GOT3 (cell line): ENCODE measurements at regions not wholly inside any gene's neighbourhood (a gene's known extent, or its start where the extent isn't known, plus 50 kb on each side); places are given as distances from the start of the nearest gene placed in this dataset.
"Not testable (repeated sequence)": the region's sequence is repeated elsewhere in the genome, so short reads cannot be mapped to it uniquely, and the experiment has no call there.

Experiments used
- DNase-seq: peaks from one replicate; lab custom pipeline; 2025; ENCODE audit warnings: mixed read lengths; lab: John Stamatoyannopoulos, UW

DNA sequence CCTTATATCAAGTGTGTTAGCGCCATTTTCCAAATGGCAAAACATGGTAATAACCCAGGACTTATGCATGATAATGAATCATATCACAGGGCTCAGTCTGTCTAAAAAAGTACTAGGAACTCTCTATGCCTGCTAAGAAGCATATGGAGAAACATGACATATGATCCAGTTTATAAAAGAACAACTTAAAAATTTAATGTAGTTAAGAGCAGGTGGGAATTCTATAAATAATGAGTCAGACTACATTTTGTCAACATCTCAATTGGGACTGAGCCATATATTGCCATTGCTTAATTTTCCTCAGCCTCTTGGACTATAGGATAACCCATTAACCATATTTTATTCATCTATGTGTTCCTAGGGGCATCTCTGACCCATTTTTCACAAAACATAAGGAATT is 360.4 kb upstream of the AGA start:
- DNase-seq: no peak

DNA sequence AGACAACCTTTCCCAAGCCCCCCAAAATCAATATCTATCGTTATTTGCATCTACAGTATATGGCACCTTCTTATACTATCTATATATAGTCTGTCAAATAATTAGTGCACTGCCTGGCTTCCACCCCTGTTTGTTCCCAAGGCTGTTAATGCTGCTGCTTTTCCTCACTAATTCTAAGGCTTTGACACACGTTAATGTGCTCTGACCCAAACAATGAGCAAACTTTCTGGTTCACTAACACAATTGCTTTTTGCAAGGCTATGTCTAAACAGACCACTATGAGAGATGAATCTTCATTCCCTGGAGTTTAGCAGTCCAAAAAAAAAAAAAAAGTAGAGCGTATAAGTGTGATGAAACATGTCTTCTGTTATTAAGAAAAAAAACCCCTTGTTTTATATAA is 360.9 kb upstream of the AGA start:
- no peak for DNase-seq

DNA sequence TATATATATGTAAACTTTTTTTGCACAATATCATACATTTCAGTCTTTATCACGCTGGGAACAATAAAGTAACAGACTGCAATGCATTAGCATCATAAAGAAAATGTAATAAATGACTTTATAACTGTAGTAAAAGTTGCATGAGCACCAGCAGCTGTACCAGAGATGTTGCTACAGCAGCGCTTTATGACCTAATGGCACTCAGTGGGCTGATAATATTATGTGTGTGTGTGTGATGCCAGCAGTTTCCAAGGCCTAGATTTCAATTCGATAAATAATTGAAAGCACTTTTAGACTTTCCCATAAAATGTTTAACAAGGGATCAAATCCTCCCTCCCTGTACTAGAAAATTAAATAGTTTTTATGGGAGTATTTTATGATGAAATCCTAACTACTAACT is 367.6 kb upstream of the AGA start:
- no peak for DNase-seq

DNA sequence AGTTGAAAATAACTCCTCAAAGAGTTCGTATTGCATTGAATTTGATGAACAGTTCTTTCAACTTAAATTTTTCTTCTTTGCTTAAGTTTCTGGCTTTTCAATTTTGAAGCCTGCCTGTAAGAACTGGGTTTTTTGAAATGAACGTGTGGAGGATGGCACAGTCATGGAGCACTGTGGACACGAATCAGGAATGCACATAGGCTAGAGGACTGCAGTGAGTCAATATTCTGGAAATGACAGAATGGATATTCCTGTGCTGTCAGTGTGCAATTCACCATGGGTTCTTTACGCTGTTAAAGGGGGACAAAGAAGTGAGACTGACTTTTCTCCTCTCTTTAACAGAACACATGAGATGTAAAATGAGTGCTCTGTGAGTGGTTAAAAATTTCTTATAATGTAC is 368.0 kb upstream of the AGA start:
- no peak for DNase-seq

DNA sequence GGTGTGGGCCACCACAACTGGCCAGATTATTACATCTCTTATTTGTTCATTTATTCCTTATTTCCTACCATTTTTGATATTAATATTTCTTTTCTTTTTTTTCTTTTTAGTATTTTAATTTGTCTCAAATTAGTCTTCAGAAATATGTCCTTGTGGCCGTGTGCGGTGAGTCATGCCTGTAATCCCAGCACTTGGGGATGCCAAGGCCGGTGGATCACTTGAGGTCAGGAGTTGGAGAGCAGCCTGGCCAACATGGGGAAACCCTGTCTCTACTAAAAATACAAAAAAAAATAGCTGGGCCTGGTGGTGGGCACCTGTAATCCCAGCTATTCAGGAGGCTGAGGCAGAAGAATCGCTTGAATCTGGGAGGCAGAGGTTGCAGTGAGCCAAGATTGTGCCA is 376.2 kb upstream of the AGA start:
- not testable (repeated sequence) for DNase-seq

DNA sequence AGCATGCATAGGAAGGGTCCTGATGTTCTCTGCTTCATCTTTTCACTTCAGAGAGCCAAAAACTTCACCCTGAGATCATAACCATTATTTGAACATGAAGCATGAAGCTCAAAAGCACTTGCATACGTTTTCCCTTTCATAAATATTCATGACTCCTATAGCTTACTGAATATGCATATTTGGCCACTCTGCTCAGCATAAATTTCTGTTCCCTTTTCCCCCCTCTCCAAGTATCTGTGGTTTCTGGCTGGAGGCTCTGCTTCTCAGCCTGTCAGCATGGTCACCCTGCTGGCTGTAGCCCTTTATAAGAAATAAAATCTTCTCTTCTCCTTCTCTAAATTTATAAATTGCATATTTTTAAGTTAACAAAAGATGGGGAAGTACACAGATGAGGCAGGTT is 384.7 kb upstream of the AGA start:
- DNase-seq: no peak

DNA sequence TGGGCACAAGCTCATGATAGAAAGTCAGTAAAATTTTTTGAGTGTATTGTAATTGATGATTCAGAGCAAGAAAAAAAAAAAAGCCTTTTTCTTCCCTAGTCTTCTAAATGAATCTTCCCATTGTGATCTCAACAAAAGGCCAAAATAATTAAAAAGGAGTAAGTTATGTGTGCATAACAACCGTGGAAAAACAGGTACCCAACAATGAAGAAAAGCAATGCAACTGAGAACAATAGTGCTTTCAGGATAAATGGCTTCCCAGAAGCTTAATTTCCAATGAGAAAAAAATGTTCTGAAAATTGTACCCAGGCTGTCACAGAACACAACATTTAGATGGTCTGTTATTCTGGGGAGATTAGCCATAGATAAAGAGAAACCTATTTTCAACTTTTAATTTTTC is 399.0 kb upstream of the AGA start:
- DNase-seq: no peak

DNA sequence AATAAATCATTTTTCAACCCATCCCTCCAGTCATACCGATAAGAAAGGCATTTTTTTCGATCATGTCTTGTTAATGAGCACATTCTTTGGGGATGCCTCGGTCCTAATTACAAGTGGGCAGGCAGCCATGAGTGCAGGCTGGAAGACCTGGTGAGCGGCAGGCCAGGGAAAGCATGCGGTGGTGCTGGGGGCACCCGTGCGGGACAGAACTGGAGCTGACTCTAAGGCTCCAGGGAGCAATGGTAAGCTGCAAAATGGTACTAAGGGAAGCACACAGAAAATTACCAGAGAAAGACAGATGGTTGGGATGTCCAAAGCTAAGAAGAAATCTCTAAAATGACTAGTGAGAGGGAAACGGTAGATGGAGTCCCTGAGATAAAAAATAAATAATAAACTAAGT is 411.0 kb upstream of the AGA start:
- no peak for DNase-seq

DNA sequence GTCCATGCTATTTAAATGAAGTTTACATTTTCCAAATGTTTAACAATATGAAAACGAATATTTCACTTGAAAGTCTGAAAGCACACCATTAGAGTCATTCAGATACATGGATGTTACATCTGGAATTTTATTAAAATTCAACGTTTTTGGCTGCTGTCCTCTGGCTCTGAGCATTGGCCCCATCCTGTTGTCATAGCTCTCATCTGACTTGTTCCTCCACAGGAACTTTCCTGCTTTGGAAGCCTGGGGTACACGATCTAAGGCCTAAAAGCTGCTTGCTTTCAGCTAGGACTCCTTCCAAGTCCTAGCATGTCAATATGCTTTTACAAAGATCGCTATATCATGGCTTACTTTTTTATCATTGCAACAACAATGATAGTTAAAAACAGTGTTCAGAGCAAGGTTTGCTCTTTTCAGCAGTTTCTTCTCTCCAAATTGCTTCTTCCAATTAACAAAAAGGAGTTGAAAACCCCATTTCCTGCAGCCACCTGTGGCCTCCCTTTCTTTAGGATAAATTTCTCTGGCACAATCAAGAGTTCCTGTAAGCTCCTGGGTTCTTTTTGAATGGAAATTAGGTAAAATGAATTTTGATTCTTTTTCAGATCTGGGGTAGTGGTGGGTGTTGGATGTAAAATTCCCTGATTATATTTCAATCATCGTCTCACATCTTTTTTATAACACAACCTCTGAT is 413.4 kb upstream of the AGA start:
- no peak for DNase-seq

DNA sequence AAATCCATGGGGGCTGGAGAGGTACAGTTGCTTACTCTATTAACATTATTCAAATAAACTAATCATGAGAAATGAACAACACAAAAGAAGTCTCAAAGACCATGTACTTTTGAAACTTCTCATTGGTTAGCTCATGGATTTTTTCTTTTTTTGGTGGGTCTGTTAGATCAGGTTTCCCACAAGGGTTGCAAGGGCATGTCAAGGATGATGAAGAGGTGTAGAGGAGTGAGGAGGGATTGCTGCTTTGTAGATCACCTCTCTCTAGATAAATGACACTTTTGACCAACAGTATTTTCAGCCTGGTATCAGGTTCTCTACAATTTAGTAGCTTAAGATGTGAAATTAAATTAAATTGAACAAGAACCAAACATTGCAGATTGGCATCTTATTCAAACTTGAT is 417.9 kb upstream of the AGA start:
- DNase-seq: no peak

DNA sequence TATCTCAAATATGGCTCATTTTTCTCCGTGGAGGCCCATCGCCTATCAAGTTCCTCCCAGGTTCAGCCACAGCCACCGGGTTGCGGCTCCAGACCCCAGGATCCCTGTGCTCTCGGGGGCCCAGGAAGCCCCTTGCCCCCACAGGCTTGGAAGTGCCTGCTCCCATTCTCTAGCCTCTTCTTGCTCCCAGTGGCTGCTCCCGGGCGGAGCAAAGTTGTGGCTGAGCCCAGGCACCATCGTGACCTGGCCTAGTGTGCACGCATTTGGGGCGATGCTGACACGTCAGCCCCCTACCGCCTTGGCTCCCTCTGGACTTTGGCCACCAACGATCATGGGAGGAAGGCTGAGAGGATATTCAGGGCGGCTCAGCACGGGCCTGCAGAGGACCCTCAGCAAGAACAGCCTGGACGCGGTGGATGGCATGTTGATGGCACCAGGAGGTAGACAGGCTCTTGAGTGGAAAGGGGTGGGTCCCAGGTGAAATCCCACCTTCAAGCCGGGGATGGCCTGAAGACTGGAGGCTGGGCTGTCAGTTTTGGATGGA is 419.4 kb upstream of the AGA start:
- DNase-seq: no peak

DNA sequence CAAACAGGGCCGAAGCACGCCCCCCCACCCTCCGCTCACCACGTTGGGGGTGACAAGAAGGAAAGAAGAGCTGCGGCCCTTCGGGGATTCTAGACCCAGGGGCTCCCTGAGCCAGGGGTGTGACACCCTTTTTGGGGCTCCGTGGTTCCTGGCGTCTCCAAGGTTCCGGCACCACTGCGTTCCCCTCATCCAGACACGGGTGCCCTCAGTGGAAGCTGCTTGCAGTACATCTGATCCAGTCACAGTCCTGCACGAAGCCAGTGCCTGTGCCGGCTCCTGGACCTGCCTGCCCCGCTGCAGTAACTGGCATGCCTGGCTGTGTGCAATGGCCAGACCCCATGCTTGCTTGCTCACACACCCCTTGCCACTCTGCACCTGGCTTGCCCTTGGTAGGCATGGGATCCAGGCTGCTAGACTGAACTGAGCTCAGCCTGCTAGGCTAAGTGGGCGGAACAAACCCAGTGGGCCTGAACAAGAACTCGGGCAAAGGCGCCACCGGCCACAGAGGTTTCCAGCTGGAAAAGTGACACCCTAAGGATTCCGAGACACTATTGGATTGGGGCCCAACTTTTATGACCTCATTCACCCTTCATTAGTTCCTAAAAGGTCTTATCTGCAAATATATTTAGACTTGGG is 420.4 kb upstream of the AGA start:
- DNase-seq: no peak

DNA sequence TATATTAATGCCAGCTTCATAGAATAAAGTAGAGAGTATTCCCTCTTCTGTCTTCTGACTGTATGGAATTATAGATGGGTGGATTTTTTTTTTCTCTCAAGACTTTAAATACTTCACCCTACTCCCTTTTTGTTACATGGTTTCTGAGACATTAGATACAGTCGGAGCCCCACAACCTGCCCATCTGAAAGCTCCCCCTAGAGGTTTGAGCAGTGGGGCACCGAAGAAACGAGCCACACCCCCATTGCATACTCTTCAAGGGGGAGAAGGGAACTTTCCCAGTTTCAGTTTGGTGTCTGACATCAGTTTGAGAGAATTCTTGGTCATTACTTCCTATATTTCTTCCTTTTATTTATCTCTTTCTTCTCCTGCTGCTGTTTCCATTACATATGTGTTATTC is 437.6 kb upstream of the AGA start:
- no peak for DNase-seq

DNA sequence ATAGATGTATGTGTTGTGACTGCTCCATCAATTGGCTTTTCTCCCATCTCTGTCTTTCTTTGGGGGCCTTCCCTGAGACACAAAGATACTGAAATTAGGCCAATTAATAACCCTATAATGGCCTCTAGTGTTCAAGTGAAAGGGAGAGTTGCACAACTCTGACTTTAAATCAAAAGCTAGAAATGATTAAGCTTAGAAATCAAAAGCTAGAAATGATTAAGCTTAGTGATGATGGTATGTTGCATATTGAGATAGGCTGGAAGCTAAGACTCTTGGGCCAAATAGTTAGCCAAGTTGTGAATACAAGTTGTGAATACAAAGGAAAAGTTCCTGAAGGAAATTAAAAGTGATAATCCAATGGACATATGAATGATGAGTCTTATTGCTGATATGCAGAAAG is 452.9 kb upstream of the AGA start:
- DNase-seq: no peak

DNA sequence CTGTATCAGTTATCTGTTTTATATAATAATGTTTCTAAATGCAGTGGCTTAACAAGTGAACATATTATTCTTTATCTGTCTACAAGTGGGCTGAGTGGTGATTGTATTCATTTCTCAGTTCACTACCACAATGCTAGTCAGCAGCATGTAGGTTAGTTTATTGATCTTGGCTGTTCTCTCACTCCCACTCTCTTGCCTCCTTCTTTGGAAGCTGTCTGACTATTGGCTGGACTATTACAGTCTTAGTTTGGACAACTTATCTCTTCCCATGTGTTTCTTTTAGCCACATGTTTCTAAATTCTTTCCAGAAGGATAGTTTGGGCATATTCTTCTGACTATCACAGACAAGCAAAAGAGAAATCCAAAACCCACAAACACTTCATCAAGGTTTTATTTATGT is 459.5 kb upstream of the AGA start:
- no peak for DNase-seq

DNA sequence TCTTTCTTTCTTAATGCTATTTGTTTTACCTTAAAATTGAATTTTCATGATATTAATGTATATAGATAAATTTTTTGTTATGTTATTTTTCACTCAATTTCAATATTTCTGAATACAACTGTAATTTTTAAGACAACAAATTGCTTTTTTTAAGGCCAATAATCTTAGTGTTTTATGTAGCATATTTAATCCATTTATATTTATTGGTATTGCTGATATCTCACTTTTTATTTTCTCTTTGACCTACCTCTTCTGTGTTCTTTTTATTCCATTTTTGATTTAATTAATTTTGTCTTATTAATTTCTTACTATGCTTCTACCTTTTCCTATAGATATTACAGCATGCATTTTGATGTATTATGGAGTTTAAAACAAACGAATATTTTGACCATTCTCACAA is 460.1 kb upstream of the AGA start:
- no peak for DNase-seq

DNA sequence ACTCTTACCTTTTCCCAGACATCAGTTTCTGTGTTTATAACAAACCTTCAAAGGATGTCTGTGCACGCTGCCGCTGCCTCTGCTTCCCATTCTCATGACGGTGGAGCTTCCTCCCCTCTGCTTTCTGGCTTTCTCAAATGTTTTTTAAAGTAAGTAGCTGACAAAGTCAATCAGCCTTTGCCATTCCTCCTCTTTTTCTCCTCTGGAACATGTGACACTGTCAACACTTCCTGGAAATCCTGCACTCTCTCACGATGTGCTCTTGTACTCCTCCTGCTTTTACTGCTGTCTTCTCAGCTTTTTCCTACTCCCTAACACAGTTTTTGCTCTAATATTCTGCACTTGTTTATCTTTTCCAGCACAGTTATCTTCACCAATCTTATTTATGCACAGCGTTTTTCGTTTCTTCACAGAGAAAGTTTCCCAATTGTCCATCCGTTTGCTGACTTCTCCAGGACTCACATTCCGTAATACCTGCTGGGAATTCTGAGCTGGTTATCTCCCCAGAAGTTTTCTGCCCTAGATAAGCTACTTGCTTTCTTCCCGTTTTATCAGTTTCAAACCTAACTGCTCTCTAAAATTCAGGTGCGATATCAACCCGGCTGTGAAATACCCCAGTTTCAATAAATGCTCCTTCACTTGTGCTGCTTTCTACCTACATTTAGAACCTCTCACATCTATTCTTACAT is 465.6 kb upstream of the AGA start:
- no peak for DNase-seq

DNA sequence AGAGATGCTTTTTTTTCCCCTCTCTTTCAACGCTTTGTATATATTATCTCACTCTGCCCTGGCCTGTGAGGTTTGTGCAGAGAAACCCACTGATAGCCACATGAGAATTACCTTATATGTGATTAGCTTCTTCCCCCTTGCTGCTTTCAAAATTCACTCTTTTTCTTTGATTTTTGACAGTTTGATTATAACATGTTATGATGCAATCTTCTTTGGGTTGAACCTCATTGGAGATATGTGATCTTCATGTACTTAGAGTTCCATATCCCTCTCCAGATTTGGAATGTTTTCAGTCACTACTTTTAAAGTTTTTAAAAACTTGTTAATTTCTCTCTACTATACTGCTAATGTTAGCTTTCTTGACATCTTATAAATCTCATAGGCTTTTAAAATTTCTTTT is 479.5 kb upstream of the AGA start:
- no peak for DNase-seq

DNA sequence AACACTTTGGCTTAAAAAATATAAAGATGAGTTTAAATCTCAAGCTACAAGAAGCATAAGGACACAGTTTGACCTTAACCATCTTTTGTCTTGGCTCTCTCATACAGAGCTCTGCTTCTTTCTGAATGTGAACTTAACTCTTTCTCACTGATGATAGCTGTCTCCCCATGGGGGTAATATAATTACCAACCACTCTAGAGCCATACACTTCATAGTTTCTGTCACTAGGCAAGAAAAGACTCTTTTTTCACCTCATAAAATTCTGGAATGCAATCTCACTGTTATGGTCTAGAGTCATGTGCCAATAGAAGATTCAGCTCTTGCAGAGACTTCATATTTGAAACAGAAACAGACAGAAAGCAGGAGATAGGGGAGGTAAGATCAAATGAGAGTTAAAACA is 481.7 kb upstream of the AGA start:
- no peak for DNase-seq

DNA sequence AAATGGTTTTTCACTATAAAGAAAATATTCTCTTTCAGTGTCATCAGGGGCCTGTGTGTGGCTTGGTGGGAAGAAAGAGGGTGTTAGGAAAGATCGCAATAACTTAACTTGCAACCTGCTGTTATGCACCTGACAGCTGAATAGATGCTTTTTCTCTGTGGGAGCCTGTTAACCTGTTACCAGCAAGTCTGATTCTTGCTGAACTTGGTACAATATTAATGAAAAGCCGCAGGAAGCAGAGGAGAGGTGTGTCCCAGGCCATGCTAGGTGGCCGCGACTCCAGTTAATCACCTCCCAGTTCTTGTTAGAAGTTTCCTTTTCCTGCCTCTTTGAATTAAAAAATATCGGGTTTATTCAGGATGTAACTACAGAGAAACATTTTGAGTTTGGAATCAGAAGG is 494.8 kb upstream of the AGA start:
- no peak for DNase-seq

DNA sequence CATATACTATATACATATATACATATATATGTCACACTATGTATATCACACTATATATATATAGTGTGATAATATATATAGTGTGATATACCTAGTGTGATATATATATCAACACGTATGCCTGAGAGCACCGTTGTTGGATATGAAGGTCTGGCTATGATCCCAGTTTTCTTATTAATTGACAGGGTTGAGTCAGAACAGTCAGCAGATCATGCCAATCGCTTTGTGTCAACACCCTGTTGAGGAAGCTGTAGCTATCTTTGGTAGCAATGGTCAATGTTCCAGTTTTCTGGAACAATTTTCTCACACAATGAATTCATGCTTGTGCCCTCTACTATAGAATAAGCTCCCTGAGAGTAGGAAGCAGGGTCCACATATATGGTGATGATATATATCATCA is 496.0 kb upstream of the AGA start:
- DNase-seq: no peak

DNA sequence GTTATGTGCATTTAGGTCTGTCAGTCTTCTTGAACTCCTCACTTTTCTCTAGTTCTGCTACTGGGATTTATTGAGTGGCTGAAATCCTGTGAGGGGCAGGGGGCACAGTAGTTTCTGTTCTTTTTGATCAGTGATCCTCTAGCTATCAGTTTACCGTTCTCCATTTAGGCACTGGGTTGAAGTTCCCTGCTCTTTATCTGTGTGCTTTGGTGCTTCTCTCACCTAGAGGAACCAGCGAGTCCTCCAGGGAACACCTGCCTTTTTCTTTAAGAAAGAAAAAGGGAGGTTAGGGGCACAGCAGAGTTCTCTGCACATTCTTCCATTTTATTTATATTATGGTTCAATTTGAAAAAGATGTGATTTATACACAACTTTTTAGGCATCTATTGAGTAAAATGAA is 503.0 kb upstream of the AGA start:
- no peak for DNase-seq

DNA sequence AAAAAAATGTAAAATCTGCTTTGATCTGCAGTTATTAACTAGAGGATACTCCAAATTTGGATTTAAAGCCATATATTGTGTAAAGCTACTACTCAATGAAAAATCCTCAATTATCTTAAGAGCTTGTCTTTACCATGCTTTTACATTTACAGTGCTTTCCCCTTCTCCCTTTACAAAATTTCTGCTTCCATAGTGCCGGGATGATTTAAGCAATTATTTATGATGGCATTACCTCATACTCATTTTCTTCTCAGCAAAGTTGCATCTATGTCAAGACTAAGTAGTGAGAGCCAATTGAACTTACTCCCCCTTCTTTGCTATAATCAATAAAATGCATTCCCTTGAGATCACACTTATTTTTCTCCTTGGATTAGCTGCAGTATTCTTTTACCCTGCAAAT is 505.4 kb upstream of the AGA start:
- DNase-seq: no peak
